OCI-LY1 (cell line): ENCODE measurements at regions not wholly inside any gene's neighbourhood (a gene's known extent, or its start where the extent isn't known, plus 50 kb on each side); places are given as distances from the start of the nearest gene placed in this dataset.

Experiments used
- H2AFZ ChIP-seq: fragments of 200-600 bp; sonication (generic), shearing (Covaris generic); 2 replicates; pipeline ENCODE4 v1.6.0; 2014; ENCODE audit warnings: antibody characterized with exemption, mild to moderate bottlenecking, low read length
- H3F3A ChIP-seq: fragments of 200-600 bp; sonication (generic), shearing (Covaris generic); 2 replicates; pipeline ENCODE4 v1.6.0; 2014; ENCODE audit warnings: mild to moderate bottlenecking, antibody characterized with exemption, low read length, moderate library complexity; ENCODE audit not compliant: insufficient read depth
- H3K27ac ChIP-seq: fragments of 200-600 bp; sonication (generic); 2 replicates; pipeline ENCODE4 v1.5.1; 2014; ENCODE audit warnings: low read length, mixed run types, mild to moderate bottlenecking, low read depth; ENCODE audit not compliant: poor library complexity, severe bottlenecking
- H3K27me3 ChIP-seq: fragments of 200-600 bp; sonication (generic); 2 replicates; pipeline ENCODE4 v1.6.0; 2014; ENCODE audit warnings: antibody characterized with exemption, mild to moderate bottlenecking, low read length, moderate library complexity; ENCODE audit not compliant: insufficient read depth
- H3K36me3 ChIP-seq: fragments of 200-600 bp; sonication (generic); 2 replicates; pipeline ENCODE4 v1.6.1; 2014; ENCODE audit warnings: mild to moderate bottlenecking, antibody characterized with exemption, low read length, moderate library complexity, mixed read lengths; ENCODE audit not compliant: insufficient read depth
- H3K4me1 ChIP-seq: fragments of 200-600 bp; sonication (generic); 2 replicates; pipeline ENCODE4 v1.5.1; 2014; ENCODE audit warnings: mild to moderate bottlenecking, low read length, moderate library complexity; ENCODE audit not compliant: insufficient read depth, severe bottlenecking
- H3K4me2 ChIP-seq: fragments of 200-600 bp; sonication (generic), shearing (Covaris generic); 2 replicates; pipeline ENCODE4 v1.6.1; 2014; ENCODE audit warnings: low read length
- H3K4me3 ChIP-seq: fragments of 200-600 bp; sonication (generic); 2 replicates; pipeline ENCODE4 v1.5.1; 2014; ENCODE audit warnings: low read length, low read depth, mild to moderate bottlenecking, mixed read lengths; ENCODE audit not compliant: poor library complexity, severe bottlenecking
- H3K79me2 ChIP-seq: fragments of 200-600 bp; shearing (Covaris generic); 2 replicates; pipeline ENCODE4 v1.6.1; 2016; ENCODE audit warnings: mixed run types, low read length, mixed read lengths; ENCODE audit not compliant: insufficient read depth
- H3K9ac ChIP-seq: fragments of 200-600 bp; sonication (generic), shearing (Covaris generic); 2 replicates; pipeline ENCODE4 v1.6.1; 2014; ENCODE audit warnings: mild to moderate bottlenecking, low read length, mixed read lengths
- H3K9me2 ChIP-seq: fragments of 200-600 bp; sonication (generic), shearing (Covaris generic); 2 replicates; pipeline ENCODE4 v1.6.1; 2014; ENCODE audit warnings: low read depth, mild to moderate bottlenecking, low read length, mixed read lengths
- H3K9me3 ChIP-seq: fragments of 200-600 bp; shearing (Covaris generic); 2 replicates; pipeline ENCODE4 v1.6.1; 2014; ENCODE audit warnings: low read length, mixed read lengths
- H4K20me1 ChIP-seq: fragments of 200-600 bp; sonication (generic), shearing (Covaris generic); 2 replicates; pipeline ENCODE4 v1.6.0; 2016; ENCODE audit warnings: mild to moderate bottlenecking, low read length; ENCODE audit not compliant: insufficient read depth
- CTCF ChIP-seq: fragments of 200-600 bp; sonication (generic), shearing (Covaris generic); IDR thresholded peaks from 2 replicates; pipeline ENCODE4 v1.5.1; 2017; ENCODE audit warnings: mild to moderate bottlenecking, antibody characterized with exemption, low read length, moderate library complexity, mixed read lengths
- EZH2 ChIP-seq: fragments of 200-600 bp; sonication (generic), shearing (Covaris generic); IDR thresholded peaks from 2 replicates; pipeline ENCODE4 v1.8.0; 2017; ENCODE audit warnings: borderline replicate concordance, mixed run types, mild to moderate bottlenecking, antibody characterized with exemption, low read length, moderate library complexity, mixed read lengths

DNA sequence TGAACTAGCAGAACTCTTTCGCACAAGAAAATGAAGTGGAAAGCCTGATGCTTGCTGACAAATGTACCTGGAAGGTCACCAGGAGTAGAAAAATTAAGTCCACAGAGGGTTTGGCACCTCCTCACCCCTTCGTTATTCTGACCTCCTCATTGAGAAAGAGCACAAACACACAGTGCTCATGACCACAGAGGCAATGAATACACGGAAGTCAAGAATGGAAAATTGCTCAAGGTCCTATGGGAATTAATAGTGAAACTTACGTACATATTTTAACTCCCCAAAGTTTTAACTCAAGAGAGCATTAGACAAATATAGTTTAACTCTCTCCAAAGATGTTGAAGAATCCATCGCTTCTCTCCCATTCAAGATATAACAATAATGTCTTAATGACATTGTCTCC is 83.6 kb upstream of the CAMK2D start:
- no peak for TF ChIP-seq CTCF
- no peak for TF ChIP-seq EZH2
- no peak overlapping the region for H3K27ac ChIP-seq
- H3K4me2 ChIP-seq: no peak overlapping the region
- no peaks in the 10 kb centered on the region for H3K79me2 ChIP-seq
- H3K27me3 ChIP-seq: no peaks in the 10 kb centered on the region
- H3K9me3 ChIP-seq: no peaks in the 10 kb centered on the region
- H3K4me3 ChIP-seq: no peak overlapping the region
- no peaks in the 10 kb centered on the region for H4K20me1 ChIP-seq
- H3F3A ChIP-seq: no peaks in the 10 kb centered on the region
- H2AFZ ChIP-seq: no peak overlapping the region
- H3K36me3 ChIP-seq: no peaks in the 10 kb centered on the region
- H3K9ac ChIP-seq: no peak overlapping the region
- peaks cover 6% of the 10 kb centered on the region for H3K4me1 ChIP-seq
- no peaks in the 10 kb centered on the region for H3K9me2 ChIP-seq

DNA sequence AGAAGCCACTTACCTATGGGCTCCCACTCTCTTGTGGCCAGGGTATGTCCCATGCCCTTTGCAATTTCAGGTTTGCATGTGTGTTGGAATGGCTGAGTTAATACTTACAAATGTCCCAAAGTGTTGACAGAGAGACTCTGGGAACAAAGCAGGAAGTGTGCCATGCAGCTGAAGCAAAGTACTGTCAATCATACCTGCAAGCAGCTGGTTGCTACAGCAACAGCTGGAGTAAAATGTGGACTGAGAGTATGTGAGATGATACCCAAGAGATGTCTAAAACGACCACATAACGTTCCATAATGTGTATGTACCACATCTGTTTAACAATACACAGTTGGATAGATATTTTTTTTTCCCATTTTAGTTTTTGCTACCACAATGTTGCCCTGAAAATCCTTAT is 82.8 kb upstream of the CAMK2D start:
- Histone ChIP-seq H3K4me1 (peaks cover 6% of the 10 kb centered on the region), H3K4me3 (no peak overlapping the region), H3K79me2 (no peaks in the 10 kb centered on the region), H3K4me2 (no peak overlapping the region), H2AFZ (no peak overlapping the region), H3K36me3 (no peaks in the 10 kb centered on the region), H3K27me3 (no peaks in the 10 kb centered on the region), H3K9ac (no peak overlapping the region), H3K9me3 (no peaks in the 10 kb centered on the region), H3K9me2 (no peaks in the 10 kb centered on the region), H3F3A (no peaks in the 10 kb centered on the region), H3K27ac (no peak overlapping the region), H4K20me1 (no peaks in the 10 kb centered on the region)
- TF ChIP-seq CTCF (no peak), EZH2 (no peak)

- H3K4me3 ChIP-seq: no peak overlapping the region
- H4K20me1 ChIP-seq: no peaks in the 10 kb centered on the region
- H3K27ac ChIP-seq: no peak overlapping the region
- H3K9ac ChIP-seq: no peak overlapping the region
- no peak overlapping the region for H2AFZ ChIP-seq
- H3K4me2 ChIP-seq: no peak overlapping the region
- H3F3A ChIP-seq: no peaks in the 10 kb centered on the region
- no peaks in the 10 kb centered on the region for H3K9me3 ChIP-seq
- no peaks in the 10 kb centered on the region for H3K36me3 ChIP-seq
- TF ChIP-seq EZH2: no peak
- TF ChIP-seq CTCF: no peak
- peaks cover 25% of the 10 kb centered on the region for H3K4me1 ChIP-seq
- H3K79me2 ChIP-seq: no peaks in the 10 kb centered on the region
- H3K27me3 ChIP-seq: no peaks in the 10 kb centered on the region
- H3K9me2 ChIP-seq: no peaks in the 10 kb centered on the region
Measured at GRCh38 chr4:113840861-113841260, 79.3 kb upstream of the CAMK2D start.
